Neural cell (in vitro differentiated cells): ENCODE measurements at regions not wholly inside any gene's neighbourhood (a gene's known extent, or its start where the extent isn't known, plus 50 kb on each side); places are given as distances from the start of the nearest gene placed in this dataset.

Experiments used
- H2AFZ ChIP-seq: fragments of 200-600, 300-800 bp; sonication (generic), shearing (Covaris generic); 2 replicates; pipeline ENCODE4 v1.6.0; 2014; ENCODE audit warnings: low read depth, mild to moderate bottlenecking, antibody characterized with exemption, low read length, moderate library complexity
- H3F3A ChIP-seq: fragments of 200-600 bp; shearing (Covaris generic); 2 replicates; pipeline ENCODE4 v1.6.1; 2016; ENCODE audit warnings: mild to moderate bottlenecking, moderate library complexity, mixed read lengths, antibody characterized with exemption, low read length; ENCODE audit not compliant: insufficient read depth, poor library complexity, severe bottlenecking
- H3K27ac ChIP-seq: fragments of 200-600, 300-800 bp; sonication (generic), shearing (Covaris generic); 2 replicates; pipeline ENCODE4 v1.5.1; 2014; ENCODE audit warnings: mild to moderate bottlenecking, low read length, moderate library complexity
- H3K27me3 ChIP-seq: fragments of 300-800, 200-600 bp; sonication (generic), shearing (Covaris generic); 2 replicates; pipeline ENCODE4 v1.6.0; 2014; ENCODE audit warnings: mild to moderate bottlenecking, low read depth, low read length, moderate library complexity; ENCODE audit not compliant: insufficient read depth
- H3K36me3 ChIP-seq: fragments of 300-800, 200-600 bp; sonication (generic), shearing (Covaris generic); 2 replicates; pipeline ENCODE4 v1.5.1; 2014; ENCODE audit warnings: mild to moderate bottlenecking, antibody characterized with exemption, low read length, moderate library complexity; ENCODE audit not compliant: insufficient read depth
- H3K4me2 ChIP-seq: fragments of 300-800, 200-600 bp; sonication (generic), shearing (Covaris generic); 2 replicates; pipeline ENCODE4 v1.6.0; 2014; ENCODE audit warnings: mild to moderate bottlenecking, low read length
- H3K4me3 ChIP-seq: fragments of 300-800, 200-600 bp; sonication (generic), shearing (Covaris generic); 2 replicates; pipeline ENCODE4 v1.5.1; 2014; ENCODE audit warnings: mild to moderate bottlenecking, low read length, moderate library complexity
- H3K79me2 ChIP-seq: fragments of 200-600 bp; shearing (Covaris generic); replicated peaks from 2 replicates; pipeline ENCODE4 v1.6.0; 2014; ENCODE audit warnings: mild to moderate bottlenecking, low read length, moderate library complexity; ENCODE audit not compliant: insufficient read depth
- H3K9ac ChIP-seq: fragments of 300-800, 200-600 bp; sonication (generic), shearing (Covaris generic); 2 replicates; pipeline ENCODE4 v1.6.1; 2016; ENCODE audit warnings: mild to moderate bottlenecking, low read length, mixed read lengths
- H3K9me2 ChIP-seq: fragments of 200-600 bp; shearing (Covaris generic); 2 replicates; pipeline ENCODE4 v1.6.1; 2016; ENCODE audit warnings: mild to moderate bottlenecking, low read length, mixed read lengths; ENCODE audit not compliant: insufficient read depth
- H3K9me3 ChIP-seq: fragments of 200-600, 300-800 bp; sonication (generic), shearing (Covaris generic); 2 replicates; pipeline ENCODE4 v1.6.1; 2016; ENCODE audit warnings: mild to moderate bottlenecking, mixed run types, low read length, moderate library complexity, mixed read lengths
- H4K20me1 ChIP-seq: fragments of 200-600 bp; shearing (Covaris generic); 2 replicates; pipeline ENCODE4 v1.6.1; 2016; ENCODE audit warnings: mild to moderate bottlenecking, mixed run types; ENCODE audit not compliant: insufficient read depth
- CTCF ChIP-seq: fragments of 450-650 bp; IDR thresholded peaks from 2 replicates; pipeline ENCODE4 v1.5.1; 2014; ENCODE audit warnings: antibody characterized with exemption, mild to moderate bottlenecking, moderate library complexity; ENCODE audit not compliant: poor library complexity, severe bottlenecking
- EP300 ChIP-seq: fragments of 450-650 bp; conservative IDR thresholded peaks from 2 replicates; pipeline ENCODE4 v1.6.1; 2014; ENCODE audit warnings: antibody characterized with exemption, mild to moderate bottlenecking, moderate library complexity; ENCODE audit not compliant: poor library complexity, severe bottlenecking
- EZH2 ChIP-seq: fragments of 200-600, 300-800 bp; shearing (Covaris generic), sonication (generic); IDR thresholded peaks from 2 replicates; pipeline ENCODE4 v1.6.1; 2014; ENCODE audit warnings: antibody characterized with exemption, low read length, borderline replicate concordance, mild to moderate bottlenecking; ENCODE audit not compliant: insufficient read depth, poor library complexity, severe bottlenecking
- MXI1 ChIP-seq: fragments of 450-650 bp; conservative IDR thresholded peaks from 2 replicates; pipeline ENCODE4 v1.6.1; 2014; ENCODE audit warnings: antibody characterized with exemption, mild to moderate bottlenecking; ENCODE audit not compliant: poor library complexity, severe bottlenecking
- POLR2AphosphoS5 ChIP-seq: IDR thresholded peaks from 2 replicates; pipeline ENCODE4 v1.6.1; 2012
- RAD21 ChIP-seq: fragments of 450-650 bp; conservative IDR thresholded peaks from 2 replicates; pipeline ENCODE4 v1.6.1; 2014; ENCODE audit warnings: antibody characterized with exemption, mild to moderate bottlenecking, moderate library complexity
- REST ChIP-seq: IDR thresholded peaks from 2 replicates; pipeline ENCODE4 v1.6.1; 2012; ENCODE audit warnings: borderline replicate concordance
- SMC3 ChIP-seq: fragments of 450-650 bp; conservative IDR thresholded peaks from 2 replicates; pipeline ENCODE4 v1.6.1; 2014; ENCODE audit warnings: antibody characterized with exemption, mild to moderate bottlenecking, moderate library complexity; ENCODE audit not compliant: poor library complexity
- TAF1 ChIP-seq: IDR thresholded peaks from 2 replicates; pipeline ENCODE4 v1.6.1; 2012; ENCODE audit warnings: low read depth

- Histone ChIP-seq H3K9ac (no peak overlapping the region), H4K20me1 (no peaks in the 10 kb centered on the region)
These were observed 404.8 kb downstream of the ATP23 start for GRCh38 chr12:58346032-58346632.

GRCh38 chr12:58347188-58347587 lies 405.8 kb downstream of the ATP23 start:
- no peaks in the 10 kb centered on the region for H3K9me2 ChIP-seq
- H3K4me2 ChIP-seq, result no peak overlapping the region
- no peak overlapping the region for H3K4me3 ChIP-seq
- H2AFZ ChIP-seq, result no peak overlapping the region
- H3K9ac ChIP-seq, result no peak overlapping the region
- TF ChIP-seq EP300 (no peak), CTCF (no peak), EZH2 (no peak), TAF1 (no peak), MXI1 (no peak), POLR2AphosphoS5 (no peak)
- no peaks in the 10 kb centered on the region for H3F3A ChIP-seq
- no peaks in the 10 kb centered on the region for H3K27me3 ChIP-seq
- H4K20me1 ChIP-seq, result no peaks in the 10 kb centered on the region
- no peaks in the 10 kb centered on the region for H3K9me3 ChIP-seq
- no peaks in the 10 kb centered on the region for H3K79me2 ChIP-seq
- H3K27ac ChIP-seq, result no peak overlapping the region
- no peaks in the 10 kb centered on the region for H3K36me3 ChIP-seq

More at GRCh38 chr12:58346032-58346632, 404.8 kb downstream of the ATP23 start:
- no peak overlapping the region for H3K4me3 ChIP-seq
- no peaks in the 10 kb centered on the region for H3K9me2 ChIP-seq
- no peaks in the 10 kb centered on the region for H3K79me2 ChIP-seq
- H3K4me2 ChIP-seq, result no peak overlapping the region
- no peaks in the 10 kb centered on the region for H3F3A ChIP-seq
- H3K36me3 ChIP-seq, result no peaks in the 10 kb centered on the region
- no peak overlapping the region for H2AFZ ChIP-seq
- TF ChIP-seq MXI1 (no peak), RAD21 (peak; percentile 88), SMC3 (peak; percentile 85), CTCF (peak; percentile 79)
- no peaks in the 10 kb centered on the region for H3K9me3 ChIP-seq
- H3K27me3 ChIP-seq, result no peaks in the 10 kb centered on the region
- no peak overlapping the region for H3K27ac ChIP-seq

GRCh38 chr12:58347691-58348090 lies 406.3 kb downstream of the ATP23 start:
- Histone ChIP-seq H3F3A (no peaks in the 10 kb centered on the region), H3K27ac (no peak overlapping the region), H3K9me3 (no peaks in the 10 kb centered on the region), H3K36me3 (no peaks in the 10 kb centered on the region), H3K4me2 (no peak overlapping the region), H3K9me2 (no peaks in the 10 kb centered on the region), H3K79me2 (no peaks in the 10 kb centered on the region), H4K20me1 (no peaks in the 10 kb centered on the region), H2AFZ (no peak overlapping the region), H3K9ac (no peak overlapping the region), H3K27me3 (no peaks in the 10 kb centered on the region), H3K4me3 (no peak overlapping the region)
- TF ChIP-seq SMC3 (no peak), EP300 (no peak), MXI1 (no peak), EZH2 (no peak), CTCF (no peak), POLR2AphosphoS5 (no peak), TAF1 (no peak), REST (no peak), RAD21 (no peak)
